ENCODE measurements at regions not wholly inside any gene's neighbourhood (a gene's known extent, or its start where the extent isn't known, plus 50 kb on each side); places are given as distances from the start of the nearest gene placed in this dataset.

DNA sequence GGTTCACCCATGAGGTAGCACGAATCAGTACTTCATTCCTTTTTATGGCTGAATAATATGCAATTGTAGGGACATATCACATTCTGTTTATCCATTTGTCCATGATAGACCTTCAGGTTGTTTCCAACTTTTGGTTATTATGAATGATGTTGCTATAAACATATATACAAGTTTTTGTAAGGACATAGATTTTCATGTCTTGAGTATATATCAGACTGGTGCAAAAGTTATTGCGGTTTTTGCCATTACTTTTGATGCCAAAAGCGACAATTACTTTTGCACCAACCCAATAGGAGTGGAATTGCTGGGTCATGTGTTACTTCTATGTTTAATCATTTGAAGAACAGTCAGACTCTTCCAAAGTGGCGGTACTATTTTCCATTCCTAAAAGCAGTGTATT lies 361.5 kb downstream of the RPS24 start:
- DNase-seq (ENCODE audit: low spot score) = no peak

DNA sequence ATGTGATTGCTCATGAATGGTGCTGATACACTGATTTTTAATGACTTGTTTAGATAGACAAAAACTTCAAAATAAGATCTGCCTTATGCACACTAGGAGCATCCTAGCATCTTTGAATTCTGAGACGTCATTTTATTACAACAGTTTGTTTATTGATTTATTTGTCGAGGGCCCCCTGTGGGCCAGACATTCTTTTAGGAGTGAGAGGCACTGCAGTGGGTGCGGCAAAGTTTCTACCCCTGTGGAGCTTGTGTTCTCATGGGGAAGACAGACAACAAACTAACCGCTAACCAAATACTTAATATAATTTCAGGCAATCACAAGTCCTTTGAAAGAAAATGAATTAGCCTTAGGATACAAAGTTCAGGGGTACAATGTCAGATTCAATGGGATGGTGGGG lies 363.1 kb downstream of the RPS24 start:
- no peak for DNase-seq (ENCODE audit: low spot score)

DNA sequence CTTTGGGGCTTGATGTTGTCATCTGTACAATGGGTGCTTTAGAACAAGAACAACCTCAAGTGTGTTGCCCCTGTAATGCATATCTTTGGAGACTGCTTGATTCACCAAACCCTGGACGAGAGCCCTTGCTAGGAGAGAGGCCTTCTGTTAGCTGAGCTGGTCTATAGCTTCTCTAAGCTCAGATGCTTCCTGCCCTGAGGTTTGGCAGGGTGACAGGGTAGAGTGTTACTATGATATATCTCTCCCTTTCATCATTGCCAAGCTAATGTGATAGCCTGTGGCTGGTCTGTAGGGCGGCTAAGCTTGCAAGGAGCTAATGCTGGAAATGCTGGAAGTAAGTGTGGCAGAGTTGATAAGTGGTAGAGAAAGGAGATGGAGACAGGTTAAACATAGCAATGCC lies 364.1 kb downstream of the RPS24 start:
- DNase-seq (ENCODE audit: low spot score) = no peak

DNA sequence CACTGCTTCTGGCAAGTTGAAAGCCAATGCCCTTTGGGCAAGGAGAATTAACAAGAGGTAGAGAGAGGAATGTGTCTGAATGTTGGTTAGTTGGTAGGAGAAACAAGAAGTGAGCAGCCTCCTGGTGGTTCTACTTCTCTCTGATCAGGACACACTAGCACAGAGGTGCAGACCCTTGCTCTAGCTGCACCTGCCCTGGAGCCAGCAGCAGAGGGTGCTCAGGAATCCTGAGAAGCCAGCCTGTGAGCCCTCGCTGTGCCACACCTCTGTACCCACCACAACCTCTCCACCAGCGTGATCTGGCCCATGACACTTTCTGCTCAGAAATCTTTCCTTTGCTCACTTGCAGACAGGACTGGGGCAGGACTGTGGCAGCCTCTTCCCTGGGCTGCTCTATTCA lies 364.7 kb downstream of the RPS24 start:
- DNase-seq (ENCODE audit: low spot score) = no peak

DNA sequence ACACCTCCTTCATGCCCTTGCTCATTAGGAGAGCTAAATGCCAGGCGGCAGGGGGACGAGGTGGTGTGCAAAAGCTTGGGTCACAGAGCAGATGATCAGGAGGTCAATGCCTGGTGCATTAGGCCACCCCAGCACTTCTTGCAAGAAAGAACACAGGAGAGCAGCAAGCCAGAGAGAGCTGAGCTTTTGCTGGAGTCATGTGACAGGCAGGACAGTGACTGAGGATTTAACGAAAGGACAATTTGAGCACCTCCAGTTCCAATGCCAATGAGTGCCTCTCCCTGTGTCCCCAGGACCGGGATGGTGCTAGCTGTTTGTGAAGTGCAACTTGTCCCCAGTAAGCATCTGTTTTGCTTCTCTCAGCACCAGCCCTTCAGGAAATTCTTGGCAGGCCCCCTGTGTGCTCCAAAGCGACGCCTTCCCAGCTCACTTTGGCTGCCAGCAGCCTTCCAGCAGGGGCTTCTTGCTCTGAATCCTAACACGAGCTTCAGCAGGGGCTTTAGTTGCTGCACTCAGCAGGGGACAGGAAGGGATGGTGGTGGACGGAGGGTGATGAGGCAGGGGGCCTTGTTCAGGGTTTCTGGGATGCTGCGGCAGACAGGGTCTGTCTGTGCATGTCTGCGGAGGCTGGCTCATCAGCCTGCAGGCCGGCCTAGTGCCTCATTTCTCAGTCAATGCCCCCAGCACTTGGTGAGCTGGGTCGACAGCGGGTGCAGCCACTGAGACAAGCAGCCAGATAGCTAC lies 368.1 kb downstream of the RPS24 start:
- DNase-seq (ENCODE audit: low spot score) = no peak

DNA sequence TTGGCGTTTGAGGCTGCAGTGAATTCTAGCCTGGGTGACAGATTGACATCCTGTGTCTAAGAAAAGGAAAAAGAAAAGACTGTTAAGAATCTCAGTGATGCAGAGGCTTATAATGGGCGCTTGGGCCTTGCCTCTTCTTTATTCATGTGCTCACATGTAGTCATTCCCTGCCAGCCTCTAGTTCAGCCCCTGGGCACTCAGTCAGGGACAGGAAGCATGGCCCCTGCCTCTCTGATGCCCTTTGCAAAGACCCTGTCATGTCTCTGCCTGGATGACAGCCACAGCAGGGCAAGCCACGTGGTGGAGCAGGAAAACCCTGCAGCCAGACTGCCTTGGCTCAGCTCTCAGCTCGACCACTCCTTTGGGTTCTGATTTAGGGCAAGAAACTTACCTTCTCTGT lies 368.9 kb downstream of the RPS24 start:
- no peak for DNase-seq (ENCODE audit: low spot score)

DNA sequence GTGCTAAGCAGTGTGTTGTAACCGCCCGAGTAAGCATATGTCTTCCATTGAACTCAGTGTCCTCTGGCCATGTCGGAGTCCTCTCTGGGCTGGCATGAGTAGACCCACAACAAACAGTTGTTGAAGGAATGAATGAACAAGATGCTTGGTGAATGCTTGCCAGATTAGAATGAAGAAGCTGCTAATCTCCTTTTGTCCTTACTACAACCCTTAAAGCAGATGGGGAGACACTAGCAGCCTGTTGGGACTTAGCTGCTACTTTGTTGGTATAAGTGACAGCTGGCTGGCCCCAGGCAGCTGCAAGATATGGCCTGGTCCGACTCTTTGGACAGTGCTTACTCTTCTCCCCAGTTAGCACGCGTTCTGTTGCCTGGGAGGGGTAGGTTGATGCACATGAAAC lies 370.1 kb downstream of the RPS24 start:
- DNase-seq (ENCODE audit: low spot score) = no peak

DNA sequence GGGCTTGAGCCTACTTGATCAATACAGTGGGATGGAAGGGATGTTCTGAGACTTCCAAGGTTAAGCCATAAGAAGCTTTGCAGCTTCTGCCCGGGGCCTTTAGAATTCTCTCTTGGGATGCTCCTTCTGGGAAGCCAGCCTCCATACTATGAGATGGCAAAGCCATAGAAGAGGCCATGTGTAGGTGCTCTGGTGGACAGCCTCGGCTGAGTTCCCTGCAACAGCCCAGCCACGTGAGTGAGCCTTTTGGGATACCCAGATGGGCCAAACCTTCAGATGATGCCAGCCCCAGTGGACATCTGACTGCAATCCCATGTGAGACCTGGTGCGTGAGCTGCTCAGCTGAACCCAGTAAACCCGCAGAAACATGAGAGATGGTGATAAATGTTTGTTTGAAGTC lies 370.6 kb downstream of the RPS24 start:
- DNase-seq (ENCODE audit: low spot score) = no peak

DNA sequence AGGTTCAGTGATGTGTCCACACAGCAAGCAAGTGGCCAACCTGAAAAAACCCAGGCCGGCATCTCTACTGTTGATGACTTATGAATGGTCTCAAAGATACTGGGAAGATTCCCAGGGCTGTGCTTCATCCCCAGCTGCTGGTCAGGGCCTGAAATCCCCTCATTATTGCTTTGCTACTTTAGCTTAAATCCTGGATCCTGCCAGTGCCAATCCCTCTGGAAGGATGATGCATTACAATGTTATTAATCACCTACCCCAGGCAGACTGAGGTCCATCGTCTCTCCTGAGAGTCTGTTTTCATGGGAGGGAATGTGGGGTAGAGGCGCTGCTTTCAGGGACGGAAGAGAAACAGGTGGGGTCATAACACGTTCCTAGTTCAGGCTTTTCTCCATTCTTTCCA lies 371.6 kb downstream of the RPS24 start:
- DNase-seq (ENCODE audit: low spot score) = no peak

DNA sequence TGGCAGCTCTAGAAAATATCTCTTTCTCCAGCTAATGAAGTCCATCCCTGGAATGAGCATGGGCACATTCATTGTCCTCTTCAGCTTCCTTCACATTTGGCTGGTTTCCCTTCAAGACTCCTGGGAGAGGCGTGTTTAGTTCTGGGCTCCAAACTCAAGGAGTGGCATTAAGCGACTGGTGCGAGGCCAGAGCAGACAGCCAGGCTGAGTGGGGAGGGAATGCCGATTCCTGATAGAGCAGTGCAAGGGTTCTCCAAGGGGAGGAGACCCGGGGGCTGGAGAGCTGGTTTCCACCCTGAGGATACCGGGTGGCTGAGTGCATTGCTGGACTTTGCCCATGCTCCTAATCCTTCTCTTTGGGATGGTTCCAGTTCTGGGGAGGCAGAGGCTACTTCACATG lies 372.1 kb downstream of the RPS24 start:
- no peak for DNase-seq (ENCODE audit: low spot score)

DNA sequence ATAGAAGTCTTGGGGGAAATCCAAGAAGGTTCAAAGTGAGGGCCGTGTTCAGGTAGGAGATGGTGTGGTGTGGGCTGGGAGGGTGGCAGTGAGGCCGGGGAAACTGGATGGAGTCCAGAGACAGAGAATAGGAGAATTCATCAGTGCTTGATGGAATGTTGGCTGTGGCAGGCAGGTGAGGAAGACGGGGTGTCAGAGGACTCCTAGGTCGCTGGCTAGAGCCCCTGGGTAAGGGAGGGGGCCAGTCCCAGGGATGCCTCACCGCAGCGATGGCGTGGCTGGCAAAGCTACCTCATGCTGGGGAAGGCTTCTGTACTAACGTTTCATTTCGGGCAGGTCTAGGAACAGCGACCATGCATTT lies 373.0 kb downstream of the RPS24 start:
- DNase-seq (ENCODE audit: low spot score) = no peak

DNA sequence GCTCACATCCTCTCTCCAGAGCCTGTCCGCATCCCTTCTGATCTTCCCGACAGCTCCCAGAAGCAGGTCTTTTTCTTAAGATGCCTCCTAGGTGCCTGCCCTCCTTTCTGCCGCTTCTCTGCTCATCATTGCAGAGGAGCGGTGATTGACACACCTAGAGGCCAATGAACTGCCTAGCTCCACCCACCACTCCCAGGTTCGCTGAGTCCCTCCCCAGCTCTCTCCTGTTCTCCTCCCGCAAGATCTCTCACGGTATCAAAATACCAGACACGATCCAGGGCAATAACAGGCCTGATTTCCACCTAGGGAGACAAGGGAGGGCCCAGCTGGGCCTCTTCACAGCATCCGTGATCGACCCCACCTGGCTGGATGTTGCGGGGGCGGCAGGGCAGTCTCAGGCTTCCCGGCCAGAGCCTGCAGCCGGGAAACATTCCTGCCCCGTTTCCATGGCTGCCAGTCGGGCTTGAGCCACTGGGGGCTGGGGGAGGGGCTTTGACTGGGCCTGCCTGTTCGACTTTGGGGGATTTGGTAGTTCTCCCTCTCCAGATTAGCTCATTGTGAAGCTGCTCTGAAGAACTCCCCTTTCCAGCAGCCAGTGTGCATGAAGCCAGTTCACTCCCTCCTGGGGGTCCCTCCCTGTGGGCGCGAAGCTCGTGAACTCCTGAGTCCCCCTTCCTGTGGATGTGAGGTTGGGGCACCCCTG lies 373.5 kb downstream of the RPS24 start:
- peak; percentile 58 for DNase-seq (ENCODE audit: low spot score)

DNA sequence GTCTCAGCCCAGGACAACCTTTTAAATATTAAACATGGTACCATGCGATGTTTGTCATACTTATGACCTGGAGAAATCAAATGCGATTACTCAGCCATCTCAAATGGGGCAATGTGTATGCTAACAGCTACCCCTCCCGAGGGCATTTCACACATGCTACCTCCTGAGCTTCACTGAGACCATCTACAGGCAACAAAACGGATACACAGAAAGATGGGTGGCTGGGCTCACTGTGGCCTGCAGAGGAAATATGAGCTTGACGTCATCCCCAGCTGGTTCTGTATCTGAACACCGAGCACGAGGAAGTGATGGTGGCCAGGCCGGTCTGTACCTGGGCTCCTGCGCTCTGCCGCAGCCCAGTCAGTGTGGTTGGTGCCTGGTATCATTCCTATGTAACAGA lies 374.3 kb downstream of the RPS24 start:
- no peak for DNase-seq (ENCODE audit: low spot score)

DNA sequence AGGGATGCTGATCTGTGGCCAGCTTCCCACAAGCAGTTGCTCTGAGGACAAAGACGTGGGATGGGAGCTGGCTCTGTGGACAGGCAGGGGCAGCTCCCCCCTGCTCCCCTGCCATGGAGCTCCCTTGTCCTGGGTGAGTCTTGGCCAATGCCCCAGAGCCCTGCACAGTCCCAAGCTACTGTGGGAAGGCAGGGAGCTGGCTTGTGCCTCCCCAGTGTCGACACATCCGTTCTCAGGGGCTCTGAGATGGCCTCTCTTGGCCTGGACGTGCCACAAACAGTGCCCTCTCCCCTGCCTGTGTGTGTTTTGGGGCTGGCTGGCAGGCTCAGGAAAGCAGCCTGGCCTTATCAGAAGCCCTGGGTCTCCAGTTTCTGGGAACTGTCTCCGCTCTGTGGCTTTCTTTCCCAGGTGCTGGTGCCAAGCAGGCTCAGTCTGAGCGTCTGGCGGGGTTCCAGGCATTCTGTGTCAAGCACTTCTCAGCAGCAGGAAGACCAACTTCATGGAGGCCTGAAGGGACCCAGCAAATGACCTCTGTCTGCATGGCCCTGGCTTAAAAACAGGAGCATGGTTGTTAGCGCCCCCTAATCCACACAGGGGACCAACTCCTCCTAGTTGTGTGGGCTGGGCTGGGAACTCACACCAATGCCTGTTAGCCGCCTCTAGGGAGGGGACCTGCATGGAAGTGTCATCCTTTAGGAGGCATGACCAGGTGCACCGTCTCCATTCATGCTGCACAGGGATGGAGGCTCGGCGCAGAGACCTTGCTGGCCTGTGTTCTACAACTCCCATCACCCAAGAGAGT lies 375.2 kb downstream of the RPS24 start:
- no peak for DNase-seq (ENCODE audit: low spot score)

DNA sequence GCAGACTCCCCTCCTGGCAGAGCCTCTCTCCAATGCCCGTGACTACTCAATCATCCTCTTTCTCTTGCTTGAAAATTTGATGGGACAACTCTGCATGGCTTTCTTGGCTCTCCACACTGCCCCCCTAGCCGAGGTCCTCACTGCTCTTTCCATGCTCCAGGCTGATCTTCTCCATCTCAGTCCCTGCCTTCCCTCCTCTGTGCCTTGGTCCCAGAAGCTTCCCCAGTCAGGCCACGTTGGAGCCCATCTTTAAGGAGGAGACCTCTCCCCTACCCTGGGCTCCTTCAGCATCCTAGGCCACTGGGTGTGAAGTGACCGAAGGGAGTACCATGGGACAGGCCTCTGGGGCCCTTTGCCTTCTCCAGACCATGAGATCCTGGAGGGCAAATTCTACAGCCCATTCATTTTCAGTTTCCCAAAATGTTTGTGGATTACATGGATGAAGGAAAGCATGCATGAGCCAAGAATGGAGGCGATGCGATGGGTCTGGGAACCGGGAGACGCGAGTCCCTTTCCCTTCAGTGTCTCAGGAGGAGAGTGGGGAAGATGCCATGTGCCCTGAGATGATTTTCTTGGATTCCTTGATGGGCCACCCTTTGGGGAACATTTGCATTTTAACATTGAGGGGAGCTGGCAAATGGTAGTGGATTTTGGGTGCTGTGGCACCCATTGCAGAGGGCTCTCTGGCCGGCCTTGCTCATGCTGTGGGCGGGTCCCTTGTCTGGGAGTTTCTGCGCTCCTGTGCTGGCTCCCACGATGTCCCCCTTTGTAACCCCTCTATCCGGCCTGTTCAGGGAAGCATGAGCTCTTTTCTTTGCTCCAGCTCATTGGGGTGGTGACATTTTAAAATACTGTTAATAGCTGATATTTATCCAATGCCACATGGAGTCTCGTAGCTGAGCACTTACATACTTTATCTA lies 376.6 kb downstream of the RPS24 start:
- DNase-seq (ENCODE audit: low spot score) = no peak

DNA sequence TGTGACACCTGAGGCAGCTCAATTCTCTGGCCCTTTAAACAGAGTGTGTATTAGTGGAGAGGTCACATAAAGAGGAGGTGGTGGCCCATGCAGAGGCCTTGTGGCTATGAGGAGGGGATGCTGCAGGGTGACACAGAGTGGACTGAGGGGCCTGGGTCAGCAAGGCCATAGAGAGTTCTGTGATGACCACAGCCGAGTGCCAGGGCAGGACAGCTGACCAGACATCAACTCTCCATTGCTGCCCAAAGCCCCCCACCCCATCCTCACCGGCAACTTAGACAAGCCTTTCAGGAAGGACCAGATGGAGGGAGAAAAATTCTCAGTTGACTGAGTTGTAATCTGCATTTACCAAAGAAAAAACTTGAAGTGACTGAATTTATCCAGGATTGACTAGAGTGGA lies 378.1 kb downstream of the RPS24 start:
- DNase-seq (ENCODE audit: low spot score) = no peak

DNA sequence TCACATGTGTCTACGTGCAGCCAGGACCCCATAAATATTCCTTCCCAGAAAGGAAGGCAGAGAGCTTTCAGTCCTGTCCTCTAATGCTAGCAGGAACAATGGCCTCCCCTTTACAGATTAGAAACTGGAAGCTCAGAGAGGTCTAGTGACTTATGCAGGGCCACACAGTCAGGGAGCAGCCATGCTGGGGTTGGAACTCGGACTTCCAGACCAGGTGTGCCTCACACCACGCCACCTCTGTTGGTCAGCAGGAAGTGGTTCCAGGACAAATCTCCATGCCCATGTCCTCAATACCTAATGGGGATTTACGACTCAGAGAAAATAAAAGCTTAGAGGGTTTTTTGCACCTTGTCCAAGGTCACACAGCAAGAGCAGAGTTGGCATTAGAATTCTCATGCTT lies 378.9 kb downstream of the RPS24 start:
- no peak for DNase-seq (ENCODE audit: low spot score)

DNA sequence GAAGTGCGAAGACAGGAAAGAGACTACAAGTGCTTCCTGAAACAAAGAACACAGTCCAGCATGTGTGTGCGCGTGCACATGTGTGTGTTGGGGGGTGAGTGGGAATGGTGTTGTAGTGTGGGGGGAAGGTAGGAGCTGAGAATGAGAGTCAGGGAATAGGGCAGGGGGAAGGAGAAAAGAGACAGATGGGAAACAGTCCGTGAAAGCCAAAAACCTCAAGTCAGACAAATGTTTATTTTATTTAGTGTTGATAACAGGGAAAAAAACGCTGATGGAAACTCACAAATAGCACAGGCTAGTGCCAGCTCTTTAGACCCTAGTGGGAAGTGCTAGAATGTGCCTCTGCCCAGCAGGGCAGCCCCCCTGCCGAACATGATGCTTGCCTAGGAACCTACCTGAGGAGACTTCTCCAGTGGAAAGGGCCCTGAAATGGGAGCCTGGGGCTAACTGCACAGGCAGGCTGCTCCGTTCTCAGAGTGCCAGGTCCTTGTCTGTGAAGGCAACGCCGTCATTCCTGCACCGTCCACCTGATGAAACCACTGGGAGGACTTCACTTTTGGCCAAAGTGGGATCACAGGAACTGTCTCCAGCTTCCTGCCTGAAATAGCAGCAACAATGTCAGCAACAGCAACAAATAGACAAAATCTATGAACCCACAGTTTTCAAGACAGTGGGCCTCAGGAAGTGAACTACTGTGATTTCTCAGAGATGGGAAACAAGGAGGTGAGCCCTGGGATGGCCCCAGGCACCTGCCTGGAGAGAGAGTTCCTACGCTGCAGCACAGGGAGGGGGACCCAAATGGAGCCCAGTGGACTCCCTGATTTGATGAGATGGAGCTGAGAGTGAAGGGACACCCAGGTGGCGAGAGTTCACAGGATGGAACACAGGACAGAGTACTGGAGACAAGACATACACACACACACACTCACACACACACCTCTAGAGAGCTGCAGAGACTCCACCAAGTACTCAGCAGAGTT lies 379.7 kb downstream of the RPS24 start:
- DNase-seq (ENCODE audit: low spot score) = no peak

DNA sequence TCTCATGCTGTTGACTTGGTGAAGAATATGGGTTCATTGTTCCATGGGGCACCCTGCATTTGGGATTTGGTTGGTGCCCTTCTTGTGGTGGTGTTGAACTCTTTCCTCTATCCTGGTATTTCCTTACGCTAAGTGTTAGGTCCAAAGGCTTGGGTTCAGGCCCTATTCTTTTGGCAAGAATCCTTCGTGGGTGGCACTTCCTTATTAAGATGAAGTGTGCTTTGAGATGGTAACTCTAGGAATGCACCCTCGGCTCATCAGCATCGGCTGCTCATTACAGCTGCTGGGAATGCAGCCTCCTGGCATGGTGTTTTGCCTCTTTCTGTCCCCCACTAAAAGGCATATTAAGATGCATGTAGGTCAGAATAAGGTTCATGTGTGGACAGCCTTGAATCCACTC lies 380.7 kb downstream of the RPS24 start:
- no peak for DNase-seq (ENCODE audit: low spot score)

DNA sequence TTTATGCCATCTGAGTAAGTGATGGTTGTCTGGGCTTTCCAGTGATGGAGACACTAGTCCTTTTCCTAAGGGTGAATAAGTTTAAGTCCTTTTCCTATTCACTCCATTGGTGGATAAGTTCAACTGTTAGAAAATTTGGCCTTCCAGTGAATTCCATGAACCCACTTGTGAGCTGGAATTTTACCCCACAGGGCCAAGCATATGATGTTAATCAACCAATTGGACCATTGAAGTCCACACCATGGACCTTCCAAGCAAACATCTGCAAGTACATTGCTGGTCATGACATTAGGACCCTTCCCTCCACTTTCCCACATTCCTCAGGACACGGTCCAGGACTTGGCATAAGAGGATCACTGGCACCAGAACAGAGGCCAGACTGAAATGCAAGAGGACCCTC lies 381.4 kb downstream of the RPS24 start:
- no peak for DNase-seq (ENCODE audit: low spot score)
